H1 (cell line): ENCODE measurements at regions not wholly inside any gene's neighbourhood (a gene's known extent, or its start where the extent isn't known, plus 50 kb on each side); places are given as distances from the start of the nearest gene placed in this dataset.

ENCODE experiments used
- CTCF ChIA-PET: fragments of 300-600 bp; sonication (Branson Sonifier 250); formaldehyde crosslinking; loops from one replicate; lab custom pipeline; 2021; ENCODE audit not compliant: partially characterized antibody; lab: Charles Lee
- POLR2A ChIA-PET: fragments of 300-600 bp; sonication (Branson Sonifier 250); formaldehyde crosslinking; loops from one replicate; lab custom pipeline; 2021; ENCODE audit warnings: inconsistent platforms; ENCODE audit not compliant: partially characterized antibody; lab: Charles Lee
- DNase-seq, 2 experiments: peaks; one replicate each; pipeline versions ENCODE4 v3.0.0 to v3.0.0-alpha.2; 2010 to 2022; ENCODE audit warnings: low spot score in 2 of 2, low read depth in 1 of 2, mixed read lengths in 1 of 2
- FAIRE-seq: peaks from 2 replicates; lab custom pipeline; 2011; peaks lifted over from hg19 to GRCh38; lab: Jason Lieb, UNC
- H2AFZ ChIP-seq: 2 replicates; pipeline ENCODE4 v1.8.1; 2012; ENCODE audit warnings: low read length, inconsistent platforms
- H2AK5ac ChIP-seq: 2 replicates; pipeline ENCODE4 v1.6.1; 2013; ENCODE audit warnings: low read depth, low read length
- H2BK120ac ChIP-seq: replicated peaks from 2 replicates; pipeline ENCODE3; 2013; ENCODE audit warnings: low read depth, low read length, inconsistent platforms
- H2BK12ac ChIP-seq: 2 replicates; pipeline ENCODE4 v1.6.1; 2013; ENCODE audit warnings: low read depth, low read length
- H2BK15ac ChIP-seq: 2 replicates; pipeline ENCODE4 v1.6.1; 2013; ENCODE audit warnings: low read length
- H2BK20ac ChIP-seq: 2 replicates; pipeline ENCODE4 v1.6.1; 2013; ENCODE audit warnings: low read length
- H2BK5ac ChIP-seq: 2 replicates; pipeline ENCODE4 v1.6.1; 2013; ENCODE audit warnings: low read depth, low read length
- H3K14ac ChIP-seq: 2 replicates; pipeline ENCODE4 v1.6.1; 2013; ENCODE audit warnings: inconsistent platforms; ENCODE audit not compliant: insufficient read length
- H3K18ac ChIP-seq: 2 replicates; pipeline ENCODE4 v1.6.1; 2013; ENCODE audit warnings: low read length; ENCODE audit errors: extremely low read depth
- H3K23ac ChIP-seq: 2 replicates; pipeline ENCODE4 v1.6.1; 2013; ENCODE audit warnings: inconsistent platforms; ENCODE audit not compliant: insufficient read length
- H3K23me2 ChIP-seq: 2 replicates; pipeline ENCODE4 v1.6.1; 2013; ENCODE audit warnings: low read depth, low read length
- H3K27ac ChIP-seq: 2 replicates; pipeline ENCODE4 v1.6.1; 2011; ENCODE audit warnings: low read depth, low read length, inconsistent platforms
- H3K27me3 ChIP-seq, 4 experiments: replicated peaks in 1 of 4; 1 replicate in 1 of 4; 2 replicates in 3 of 4; pipeline versions ENCODE4 v1.6.1 to v1.8.1; 2011 to 2013; ENCODE audit warnings: low read length in 3 of 4, mild to moderate bottlenecking in 3 of 4, inconsistent platforms in 2 of 4, mixed read lengths in 2 of 4, moderate library complexity in 1 of 4; ENCODE audit not compliant: control insufficient read depth in 3 of 4, insufficient read depth in 3 of 4; ENCODE audit errors: extremely low read depth in 1 of 4
- H3K36me3 ChIP-seq, 4 experiments: 2 replicates each; pipeline versions ENCODE4 v1.6.1 to v1.8.1; 2011 to 2013; ENCODE audit warnings: mild to moderate bottlenecking in 4 of 4, low read length in 3 of 4, moderate library complexity in 2 of 4, control low read depth in 1 of 4, inconsistent platforms in 1 of 4; ENCODE audit not compliant: insufficient read depth in 4 of 4, control insufficient read depth in 2 of 4
- H3K4ac ChIP-seq: replicated peaks from 2 replicates; pipeline ENCODE3; 2013; ENCODE audit warnings: low read length, low read depth, mixed read lengths, inconsistent platforms; ENCODE audit not compliant: insufficient read length
- H3K4me1 ChIP-seq, 4 experiments: replicated peaks in 1 of 4; 1 replicate in 1 of 4; 2 replicates in 3 of 4; pipeline versions ENCODE4 v1.6.1 to v1.8.1; 2011 to 2013; ENCODE audit warnings: low read length in 3 of 4, inconsistent platforms in 2 of 4, mixed read lengths in 1 of 4; ENCODE audit not compliant: insufficient read depth in 4 of 4, control insufficient read depth in 3 of 4
- H3K4me2 ChIP-seq, 2 experiments: 2 replicates each; pipeline versions ENCODE4 v1.6.1 to v1.8.1; 2011 to 2013; ENCODE audit warnings: low read depth in 2 of 2, low read length in 2 of 2, control low read depth in 1 of 2, inconsistent platforms in 1 of 2, mild to moderate bottlenecking in 1 of 2; ENCODE audit not compliant: insufficient read depth in 1 of 2
- H3K4me3 ChIP-seq, 4 experiments: fragments of 200-600, 300-600 bp in 1 of 4; sonication (generic), shearing (Covaris generic), sonication (Bioruptor Twin) in 1 of 4; 2 replicates each; pipeline versions ENCODE4 v1.5.1 to v1.8.1; 2011 to 2016; ENCODE audit warnings: low read length in 4 of 4, low read depth in 3 of 4, control low read depth in 2 of 4, inconsistent platforms in 2 of 4, mild to moderate bottlenecking in 2 of 4, mixed read lengths in 1 of 4, moderate library complexity in 1 of 4; ENCODE audit not compliant: insufficient read depth in 2 of 4; ENCODE audit errors: extremely low read depth in 1 of 4
- H3K56ac ChIP-seq: replicated peaks from 2 replicates; pipeline ENCODE3; 2013; ENCODE audit warnings: low read depth, mild to moderate bottlenecking, mixed read lengths, low read length, inconsistent platforms; ENCODE audit not compliant: insufficient read length
- H3K79me1 ChIP-seq: 2 replicates; pipeline ENCODE4 v1.6.1; 2013; ENCODE audit warnings: low read depth, low read length, control low read depth
- H3K79me2 ChIP-seq, 2 experiments: 2 replicates each; pipeline versions ENCODE4 v1.6.1 to v1.8.1; 2012 to 2013; ENCODE audit warnings: low read length in 2 of 2, mild to moderate bottlenecking in 2 of 2, inconsistent platforms in 1 of 2; ENCODE audit not compliant: insufficient read depth in 2 of 2, control insufficient read depth in 1 of 2
- H3K9ac ChIP-seq, 4 experiments: replicated peaks in 1 of 4; 1 replicate in 1 of 4; 2 replicates in 3 of 4; pipeline versions ENCODE4 v1.6.1 to v1.8.1; 2011 to 2013; ENCODE audit warnings: low read depth in 3 of 4, low read length in 3 of 4, control low read depth in 2 of 4, mild to moderate bottlenecking in 2 of 4, moderate library complexity in 2 of 4, inconsistent platforms in 1 of 4; ENCODE audit errors: extremely low read depth in 1 of 4
- H3K9me3 ChIP-seq, 2 experiments: 2 replicates each; pipeline versions ENCODE4 v1.6.1 to v1.8.1; 2012 to 2013; ENCODE audit warnings: mild to moderate bottlenecking in 2 of 2, moderate library complexity in 2 of 2, control low read depth in 1 of 2, inconsistent platforms in 1 of 2, low read depth in 1 of 2, low read length in 1 of 2, mixed read lengths in 1 of 2; ENCODE audit not compliant: insufficient read depth in 2 of 2
- H4K20me1 ChIP-seq, 2 experiments: replicated peaks in 1 of 2; 2 replicates each; pipeline versions ENCODE3 to v1.8.1; 2011 to 2013; ENCODE audit warnings: inconsistent platforms in 2 of 2, low read length in 2 of 2, mild to moderate bottlenecking in 1 of 2; ENCODE audit not compliant: insufficient read depth in 2 of 2, control insufficient read depth in 1 of 2
- H4K5ac ChIP-seq: 2 replicates; pipeline ENCODE4 v1.6.1; 2013; ENCODE audit warnings: low read length, low read depth, mixed read lengths, inconsistent platforms; ENCODE audit not compliant: insufficient read length
- H4K8ac ChIP-seq: 2 replicates; pipeline ENCODE4 v1.8.0; 2013; ENCODE audit warnings: mild to moderate bottlenecking, moderate library complexity, low read length, inconsistent platforms; ENCODE audit not compliant: insufficient read depth; ENCODE audit errors: extremely low read depth
- H4K91ac ChIP-seq: replicated peaks from 2 replicates; pipeline ENCODE3; 2013; ENCODE audit warnings: low read length, mixed read lengths, inconsistent platforms; ENCODE audit not compliant: insufficient read length
- SP2 ChIP-seq: IDR thresholded peaks from 2 replicates; pipeline ENCODE4 v1.6.1; 2012; ENCODE audit warnings: mild to moderate bottlenecking, low read length, inconsistent platforms
- WGBS, 2 experiments: shearing (Covaris generic) in 1 of 2; methylation state at CpG; one replicate each; pipeline versions ENCODE4 v1.1.6 to v1.1.7; 2013 to 2015; ENCODE audit warnings: low lambda C conversion rate in 2 of 2, mixed read lengths in 2 of 2, inconsistent platforms in 1 of 2, low coverage in 1 of 2, missing lambda C conversion rate in 1 of 2; ENCODE audit not compliant: insufficient replicate concordance in 2 of 2, insufficient coverage in 1 of 2, insufficient read length in 1 of 2; ENCODE audit errors: extremely low coverage in 1 of 2, missing lambda C conversion rate in 1 of 2; 5-methylcytosine and 5-hydroxymethylcytosine counted together

DNA sequence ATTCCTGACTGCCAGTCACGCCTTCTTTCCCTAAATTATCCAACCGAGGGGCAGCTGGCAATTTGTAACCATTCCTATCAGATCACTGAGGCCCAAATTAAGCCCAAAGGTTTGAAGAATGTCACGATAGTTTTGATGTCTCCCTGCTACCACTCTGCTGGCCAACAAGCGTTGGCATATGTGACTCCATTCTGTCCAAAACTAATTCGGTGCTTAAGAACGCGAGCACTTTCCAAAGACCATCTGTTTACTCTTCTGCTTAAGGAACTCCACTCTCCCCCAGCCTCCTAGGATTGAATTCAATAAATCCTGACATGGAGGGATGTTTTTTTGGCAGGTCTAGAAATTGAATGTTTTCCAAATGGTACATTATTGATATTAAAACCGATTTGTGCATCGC, 131.5 kb upstream of the CTBP2 start:
- H3K9ac ChIP-seq: no peak overlapping the region
- H3K23me2 ChIP-seq: no peaks in the 10 kb centered on the region
- no peaks in the 10 kb centered on the region for H4K20me1 ChIP-seq
- no peak overlapping the region for H3K23ac ChIP-seq
- no peak overlapping the region for H2BK5ac ChIP-seq
- H3K18ac ChIP-seq: no peak overlapping the region
- POLR2A ChIA-PET: no interaction called here
- H3K27ac ChIP-seq: no peak overlapping the region
- no peak for DNase-seq
- no peaks in the 10 kb centered on the region for H3K9me3 ChIP-seq
- H3K4ac ChIP-seq: no peak overlapping the region
- no peak overlapping the region for H4K91ac ChIP-seq
- no peak for TF ChIP-seq SP2
- WGBS, 2 experiments: 95% methylated on average over 9 of the region's 9 CpGs; no CpG with 5 or more reads in 1 of the 2 experiments
- no peak overlapping the region for H2BK120ac ChIP-seq
- H2BK15ac ChIP-seq: no peak overlapping the region
- no peak overlapping the region for H2BK20ac ChIP-seq
- H2BK12ac ChIP-seq: no peak overlapping the region
- CTCF ChIA-PET: no interaction called here
- no peaks in the 10 kb centered on the region for H3K4me1 ChIP-seq
- H3K79me2 ChIP-seq: no peaks in the 10 kb centered on the region
- H3K79me1 ChIP-seq: no peaks in the 10 kb centered on the region
- H4K5ac ChIP-seq: no peak overlapping the region
- H3K27me3 ChIP-seq: peaks cover 0 to 1% (median 0%) of the 10 kb centered on the region in 4 experiments; a peak in 2 of 7 replicates
- H4K8ac ChIP-seq: no peak overlapping the region
- H3K4me3 ChIP-seq: no peak overlapping the region
- no peak overlapping the region for H3K56ac ChIP-seq
- H2AK5ac ChIP-seq: no peak overlapping the region
- no peak overlapping the region for H3K14ac ChIP-seq
- no peaks in the 10 kb centered on the region for H3K36me3 ChIP-seq
- H3K4me2 ChIP-seq: no peak overlapping the region
- no peak overlapping the region for H2AFZ ChIP-seq
- no peak for FAIRE-seq
